Gastroesophageal sphincter (tissue), 4 donors: ENCODE measurements at regions not wholly inside any gene's neighbourhood (a gene's known extent, or its start where the extent isn't known, plus 50 kb on each side); places are given as distances from the start of the nearest gene placed in this dataset.

Source experiments
- ATAC-seq: fragments of 150-250 bp; one replicate; pipeline ENCODE4 v1.9.1; 2016; ENCODE audit warnings: mild to moderate bottlenecking, moderate library complexity
- H3K27ac ChIP-seq, 4 donors: fragments of 200-600 bp; sonication (generic) in 3 of 4; 1 replicate in 3 of 4; 2 replicates in 1 of 4; pipeline ENCODE4 v1.5.1; 2016 to 2019
- H3K27me3 ChIP-seq: fragments of 200-600 bp; sonication (generic); one replicate; pipeline ENCODE4 v1.5.1; 2019
- H3K36me3 ChIP-seq, 2 donors: fragments of 200-600 bp; sonication (generic); one replicate each; pipeline ENCODE4 v1.5.1; 2019; ENCODE audit warnings: control low read depth in 1 of 2
- H3K4me1 ChIP-seq, 3 donors: fragments of 200-600 bp; sonication (generic); 1 replicate in 2 of 3; 2 replicates in 1 of 3; pipeline ENCODE4 v1.5.1; 2016 to 2019; ENCODE audit warnings: control low read depth in 2 of 3
- H3K4me3 ChIP-seq, 2 donors: fragments of 200-600 bp; sonication (generic); one replicate each; pipeline ENCODE4 v1.5.1; 2019; ENCODE audit warnings: mild to moderate bottlenecking in 1 of 2, moderate library complexity in 1 of 2
- H3K9me3 ChIP-seq, 3 donors: fragments of 200-600 bp; sonication (generic); one replicate each; pipeline ENCODE4 v1.5.1; 2017 to 2019; ENCODE audit warnings: control low read depth in 2 of 3
- EP300 ChIP-seq: sonication (generic); formaldehyde crosslinking; IDR thresholded peaks from one replicate; pipeline ENCODE4 v1.6.1; 2017; ENCODE audit warnings: antibody characterized with exemption, mild to moderate bottlenecking
- POLR2A ChIP-seq, 2 donors: fragments of 450-650 bp; IDR thresholded peaks; one replicate each; pipeline ENCODE4 v1.6.1; 2017; ENCODE audit warnings: antibody characterized with exemption in 2 of 2, mild to moderate bottlenecking in 2 of 2, moderate library complexity in 1 of 2
- POLR2AphosphoS5 ChIP-seq: sonication (generic); formaldehyde crosslinking; IDR thresholded peaks from one replicate; pipeline ENCODE4 v1.6.1; 2017; ENCODE audit warnings: antibody characterized with exemption
- WGBS, 2 donors: methylation state at CpG; one replicate each; pipeline ENCODE4 v1.1.5; 2018; ENCODE audit warnings: low coverage in 1 of 2; 5-methylcytosine and 5-hydroxymethylcytosine counted together
- TF ChIP-seq, protein P1 (sequence below), 4 experiments: fragments of 200-600 bp in 2 of 4; fragments of 450-650 bp in 2 of 4; sonication (generic) in 1 of 4; IDR thresholded peaks; one replicate each; pipeline ENCODE4 v1.5.1; 2017 to 2019; ENCODE audit warnings: antibody characterized with exemption in 4 of 4, mild to moderate bottlenecking in 2 of 4, moderate library complexity in 2 of 4

- Histone ChIP-seq H3K27ac (no peak overlapping the region), H3K4me1 (peaks cover 2 to 10% (median 4%) of the 10 kb centered on the region in 3 donors), H3K4me3 (no peak overlapping the region), H3K9me3 (no peaks in the 10 kb centered on the region), H3K27me3 (no peaks in the 10 kb centered on the region), H3K36me3 (no peaks in the 10 kb centered on the region)
- no peak for ATAC-seq
- 67% methylated on average over 1 of the region's 3 CpGs; no CpG with 5 or more reads in 1 of the 2 donors for WGBS, 2 donors
- no peak for TF ChIP-seq POLR2AphosphoS5
- no peak for TF ChIP-seq EP300
Observed at GRCh38 chr13:97136418-97136817, 85.7 kb upstream of the MBNL2 start.

GRCh38 chr13:97139691-97140090 is 82.4 kb upstream of the MBNL2 start:
- ATAC-seq: no peak
- no peak overlapping the region for H3K4me3 ChIP-seq
- no peaks in the 10 kb centered on the region for H3K36me3 ChIP-seq
- no peaks in the 10 kb centered on the region for H3K27me3 ChIP-seq
- H3K27ac ChIP-seq: no peak overlapping the region
- 87 to 91% methylated on average over 3 of the region's 3 CpGs for WGBS, 2 donors
- H3K9me3 ChIP-seq: no peaks in the 10 kb centered on the region
- peaks cover 2 to 20% (median 4%) of the 10 kb centered on the region in 3 donors for H3K4me1 ChIP-seq
- no peak for TF ChIP-seq POLR2A (IDR thresholded peaks at IDR 0.05)
- TF ChIP-seq, protein P1, sequence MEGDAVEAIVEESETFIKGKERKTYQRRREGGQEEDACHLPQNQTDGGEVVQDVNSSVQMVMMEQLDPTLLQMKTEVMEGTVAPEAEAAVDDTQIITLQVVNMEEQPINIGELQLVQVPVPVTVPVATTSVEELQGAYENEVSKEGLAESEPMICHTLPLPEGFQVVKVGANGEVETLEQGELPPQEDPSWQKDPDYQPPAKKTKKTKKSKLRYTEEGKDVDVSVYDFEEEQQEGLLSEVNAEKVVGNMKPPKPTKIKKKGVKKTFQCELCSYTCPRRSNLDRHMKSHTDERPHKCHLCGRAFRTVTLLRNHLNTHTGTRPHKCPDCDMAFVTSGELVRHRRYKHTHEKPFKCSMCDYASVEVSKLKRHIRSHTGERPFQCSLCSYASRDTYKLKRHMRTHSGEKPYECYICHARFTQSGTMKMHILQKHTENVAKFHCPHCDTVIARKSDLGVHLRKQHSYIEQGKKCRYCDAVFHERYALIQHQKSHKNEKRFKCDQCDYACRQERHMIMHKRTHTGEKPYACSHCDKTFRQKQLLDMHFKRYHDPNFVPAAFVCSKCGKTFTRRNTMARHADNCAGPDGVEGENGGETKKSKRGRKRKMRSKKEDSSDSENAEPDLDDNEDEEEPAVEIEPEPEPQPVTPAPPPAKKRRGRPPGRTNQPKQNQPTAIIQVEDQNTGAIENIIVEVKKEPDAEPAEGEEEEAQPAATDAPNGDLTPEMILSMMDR (IDR thresholded peaks at IDR 0.05): no peak
- no peak for TF ChIP-seq EP300
- TF ChIP-seq POLR2AphosphoS5: no peak

DNA sequence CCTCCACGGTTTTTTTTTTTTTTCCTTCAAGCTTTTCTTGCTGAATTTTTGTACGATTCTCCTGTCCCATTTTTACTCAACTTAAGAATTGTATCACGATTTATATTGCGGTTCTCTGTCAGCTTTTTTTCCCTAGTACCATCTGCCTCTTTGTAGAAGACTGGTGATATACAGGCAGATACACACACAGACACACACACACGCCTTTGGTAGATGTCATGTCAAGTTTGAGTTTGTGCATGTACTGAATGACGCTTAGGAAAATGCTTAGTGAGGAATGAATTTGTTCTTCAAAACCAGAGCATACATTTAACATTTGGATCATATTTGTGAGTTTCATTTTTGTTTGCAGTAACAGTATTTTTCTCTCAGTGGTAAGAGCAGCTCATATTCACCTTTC is 82.0 kb upstream of the MBNL2 start:
- ATAC-seq: no peak
- Histone ChIP-seq H3K4me3 (no peak overlapping the region), H3K36me3 (no peaks in the 10 kb centered on the region), H3K9me3 (no peaks in the 10 kb centered on the region), H3K4me1 (peaks cover 2 to 20% (median 4%) of the 10 kb centered on the region in 3 donors), H3K27me3 (no peaks in the 10 kb centered on the region), H3K27ac (no peak overlapping the region)
- TF ChIP-seq EP300 (no peak), POLR2AphosphoS5 (no peak), POLR2A (IDR thresholded peaks at IDR 0.05) (no peak)
- TF ChIP-seq, protein P1 (IDR thresholded peaks at IDR 0.05): no peak
- WGBS, 2 donors: 85 to 91% methylated on average over 4 to 6 of the region's 6 CpGs

DNA sequence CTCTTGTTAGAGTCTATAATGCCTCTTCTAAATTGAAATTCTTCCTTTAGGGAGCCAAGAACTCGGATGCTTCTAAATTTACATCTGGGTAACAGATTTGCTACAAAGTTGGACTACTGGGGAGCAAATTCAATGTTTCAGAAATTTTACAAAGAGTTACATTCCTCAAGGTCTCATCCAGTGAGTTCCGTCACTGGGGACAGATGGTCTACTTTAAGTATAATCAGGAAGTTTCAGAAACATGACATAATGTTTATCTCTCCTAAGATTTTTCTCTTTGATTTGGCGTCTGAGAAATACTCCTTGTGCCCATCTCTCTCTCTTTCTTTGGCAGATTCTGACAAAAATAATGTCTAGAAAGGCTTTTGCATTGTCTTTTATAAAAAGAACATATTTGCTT is 81.5 kb upstream of the MBNL2 start:
- Histone ChIP-seq H3K27me3 (no peaks in the 10 kb centered on the region), H3K27ac (no peak overlapping the region)
- 31 to 34% methylated on average over 2 to 3 of the region's 3 CpGs for WGBS, 2 donors

GRCh38 chr13:97141097-97141496 is 81.0 kb upstream of the MBNL2 start:
- H3K4me1 ChIP-seq: peaks cover 2 to 20% (median 4%) of the 10 kb centered on the region in 3 donors
- no peaks in the 10 kb centered on the region for H3K27me3 ChIP-seq
- ATAC-seq: no peak
- H3K27ac ChIP-seq: no peak overlapping the region
- no peaks in the 10 kb centered on the region for H3K9me3 ChIP-seq
- TF ChIP-seq POLR2AphosphoS5: no peak
- TF ChIP-seq, protein P1 (IDR thresholded peaks at IDR 0.05): no peak
- no peaks in the 10 kb centered on the region for H3K36me3 ChIP-seq
- H3K4me3 ChIP-seq: no peak overlapping the region
- WGBS, 2 donors: 70 to 77% methylated on average over 3 of the region's 3 CpGs

More for the DNA sequence above, 81.5 kb upstream of the MBNL2 start:
- Histone ChIP-seq H3K4me3 (no peak overlapping the region), H3K4me1 (peaks cover 2 to 20% (median 4%) of the 10 kb centered on the region in 3 donors), H3K9me3 (no peaks in the 10 kb centered on the region), H3K36me3 (no peaks in the 10 kb centered on the region)
- ATAC-seq: no peak
- TF ChIP-seq, protein P1 (IDR thresholded peaks at IDR 0.05): no peak
